ENCODE measurements at regions not wholly inside any gene's neighbourhood (a gene's known extent, or its start where the extent isn't known, plus 50 kb on each side); places are given as distances from the start of the nearest gene placed in this dataset.

GRCh38 chr4:36000941-36001557, 243.3 kb downstream of the ARAP2 start:
- TF ChIP-seq CTCF (conservative IDR thresholded peaks at IDR 0.05 in 1 of 2, IDR thresholded peaks at IDR 0.05 in 1 of 2; ENCODE audit: low read depth in 1 of 2, low read length in 2 of 2) = no peak
- no peak for TF ChIP-seq EZH2 (IDR thresholded peaks at IDR 0.05; ENCODE audit: low read length, missing control alignments)

Data from fibroblast of lung (primary cell).